ENCODE measurements at regions not wholly inside any gene's neighbourhood (a gene's known extent, or its start where the extent isn't known, plus 50 kb on each side); places are given as distances from the start of the nearest gene placed in this dataset.

- no peak for DNase-seq
These were observed 98.8 kb upstream of the CACNA1A start for GRCh38 chr19:13604902-13605586.

GRCh38 chr19:13600802-13601201, 94.5 kb upstream of the CACNA1A start:
- DNase-seq = no peak

GRCh38 chr19:13600091-13600490, 93.8 kb upstream of the CACNA1A start:
- DNase-seq = no peak

- DNase-seq = no peak
These were observed 93.4 kb upstream of the CACNA1A start for GRCh38 chr19:13599681-13600080.

GRCh38 chr19:13598098-13598497, 91.8 kb upstream of the CACNA1A start:
- no peak for DNase-seq

GRCh38 chr19:13597640-13598039, 91.4 kb upstream of the CACNA1A start:
- peak; percentile 82 for DNase-seq

DNA sequence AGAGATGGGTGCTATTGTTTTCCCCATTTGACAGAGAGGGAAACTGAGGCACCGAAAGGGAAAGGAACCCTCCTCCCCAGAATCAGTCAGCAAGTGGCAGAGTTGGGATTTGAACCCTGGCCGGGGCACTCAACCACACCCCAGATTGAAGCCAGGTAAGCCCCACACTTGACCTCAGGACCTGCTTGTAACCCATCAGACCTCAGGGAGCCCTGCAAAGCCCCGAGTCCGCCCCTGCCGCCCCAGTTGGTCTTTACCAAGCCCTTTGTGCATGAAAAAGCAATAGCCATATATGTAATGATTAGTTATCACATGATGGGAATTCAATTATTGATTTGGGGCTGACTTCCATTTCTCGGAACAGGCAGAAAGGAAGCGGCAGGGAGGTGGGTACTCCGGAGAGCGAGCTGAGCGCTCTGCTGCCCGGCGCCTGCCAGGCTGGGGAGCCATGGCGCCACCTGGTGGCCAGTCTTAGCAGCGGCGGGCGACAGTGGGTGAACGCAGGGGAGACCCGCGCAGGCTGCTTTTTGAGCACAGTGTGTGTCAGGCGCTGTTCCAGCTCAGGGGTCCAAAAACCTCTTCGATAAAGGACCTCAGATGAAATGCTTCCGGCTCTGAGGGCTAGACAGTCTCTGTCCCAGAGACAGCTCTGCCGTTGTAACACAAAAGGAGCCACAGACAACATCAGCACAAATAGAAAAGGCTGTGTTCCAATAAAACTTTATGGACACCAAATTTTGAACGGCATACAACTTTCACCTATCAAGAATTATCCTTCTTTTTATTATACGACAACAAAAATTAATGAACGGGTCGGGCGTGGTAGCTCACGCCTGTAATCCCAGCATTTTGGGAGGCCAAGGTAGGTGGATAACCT, 82.9 kb upstream of the CACNA1A start:
- peak; percentile 72 for DNase-seq

DNA sequence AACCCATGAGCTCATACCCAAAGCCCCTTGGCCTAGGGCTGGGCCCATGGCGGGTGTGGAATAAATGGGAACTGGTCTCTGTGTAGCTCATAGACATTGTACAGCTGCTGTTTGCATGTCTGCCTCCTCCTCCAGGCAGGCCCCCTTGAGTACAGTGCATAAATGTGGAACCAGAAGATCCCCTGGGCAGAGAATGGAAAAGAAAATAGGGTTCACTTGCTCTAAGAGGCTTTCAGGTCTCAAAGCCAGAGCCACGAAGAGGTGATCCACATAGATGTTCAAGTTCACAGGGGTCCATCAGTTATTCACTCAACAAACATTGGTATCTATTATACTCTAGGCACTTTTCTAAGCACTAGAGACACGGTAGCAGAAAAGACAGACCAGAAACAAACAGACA, 79.2 kb upstream of the CACNA1A start:
- no peak for DNase-seq

DNA sequence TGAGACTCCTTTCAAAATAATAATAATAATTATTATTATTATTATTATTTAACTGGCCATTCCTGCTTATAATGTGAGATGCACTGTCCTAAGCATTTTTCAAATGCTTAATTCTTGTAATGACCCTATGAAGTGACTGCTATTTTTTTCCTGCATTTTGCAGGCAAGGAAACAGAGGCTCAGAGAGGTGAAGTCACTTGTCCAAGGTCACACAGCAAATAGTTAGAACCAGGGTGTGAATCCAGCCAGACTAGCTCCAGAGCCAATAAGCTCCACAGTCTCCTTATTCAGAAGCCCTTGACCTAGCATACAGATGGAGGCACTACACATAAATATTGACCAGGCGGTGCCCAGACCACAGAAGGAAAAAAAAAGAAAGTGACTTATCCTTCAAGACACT, 77.5 kb upstream of the CACNA1A start:
- DNase-seq = no peak

GRCh38 chr19:13583114-13583513, 76.8 kb upstream of the CACNA1A start:
- no peak for DNase-seq

GRCh38 chr19:13581576-13581975, 75.3 kb upstream of the CACNA1A start:
- DNase-seq = no peak

- no peak for DNase-seq
These were observed 73.2 kb upstream of the CACNA1A start for GRCh38 chr19:13579388-13580060.

DNA sequence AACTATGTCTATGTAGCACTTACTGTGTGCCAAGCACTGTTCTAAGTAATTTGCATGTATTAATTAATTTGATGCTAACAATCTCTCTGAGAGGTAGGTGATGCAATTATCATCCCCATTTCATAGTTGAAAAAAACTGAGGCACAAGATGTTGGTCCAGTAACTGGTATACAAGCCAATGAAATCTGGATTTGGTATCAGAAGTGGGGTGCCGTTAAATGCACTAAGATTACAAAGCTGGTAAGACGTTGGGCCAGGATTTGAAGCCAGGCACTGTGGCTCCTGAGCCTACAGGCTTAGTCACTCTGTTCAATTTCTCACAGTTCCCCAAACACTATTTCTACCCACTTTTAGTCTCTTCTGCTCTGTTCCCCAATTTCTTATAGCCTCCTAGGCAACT, 70.4 kb upstream of the CACNA1A start:
- no peak for DNase-seq

DNA sequence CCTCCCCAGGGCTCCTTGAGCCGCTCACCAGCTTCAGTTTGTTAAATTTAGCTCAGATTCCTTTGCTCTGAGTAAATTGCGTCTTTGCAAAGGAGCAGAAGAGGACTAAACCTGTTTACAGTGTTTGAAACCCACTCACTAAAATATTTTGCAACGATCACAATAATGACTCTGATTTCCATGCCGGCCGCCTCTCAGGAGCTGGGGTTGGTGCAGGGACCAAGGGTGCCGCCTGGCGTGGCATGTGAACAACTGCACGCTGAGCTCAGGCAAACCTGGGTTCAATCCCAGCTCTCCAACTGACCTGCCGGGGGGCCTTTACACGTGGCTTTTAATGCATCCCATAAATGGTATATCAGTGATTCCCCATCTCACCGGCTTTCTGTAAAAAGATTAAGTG, 68.7 kb upstream of the CACNA1A start:
- no peak for DNase-seq

GRCh38 chr19:13573056-13573667, 66.9 kb upstream of the CACNA1A start:
- no peak for DNase-seq

DNA sequence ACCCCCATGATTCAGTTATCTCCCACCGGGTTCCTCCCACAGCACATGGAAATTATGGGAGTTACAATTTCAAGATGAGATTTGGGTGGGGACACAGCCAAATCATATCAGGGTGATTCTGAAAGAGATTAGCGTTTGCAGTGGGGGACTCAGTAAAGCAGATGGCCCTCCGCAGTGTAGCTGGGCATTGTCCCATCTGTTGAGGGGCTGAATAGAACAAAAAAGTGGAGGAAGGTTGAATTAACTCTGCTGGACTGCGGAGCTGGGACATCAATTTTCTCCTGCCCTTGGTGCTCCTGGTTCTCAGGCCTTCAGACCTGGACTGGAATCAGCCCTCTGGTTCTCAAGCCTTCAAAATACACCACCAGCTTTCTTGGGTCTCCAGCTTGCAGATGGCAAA, 55.2 kb upstream of the CACNA1A start:
- no peak for DNase-seq

GRCh38 chr19:13557756-13558398, 51.6 kb upstream of the CACNA1A start:
- DNase-seq = peak; percentile 61

DNA sequence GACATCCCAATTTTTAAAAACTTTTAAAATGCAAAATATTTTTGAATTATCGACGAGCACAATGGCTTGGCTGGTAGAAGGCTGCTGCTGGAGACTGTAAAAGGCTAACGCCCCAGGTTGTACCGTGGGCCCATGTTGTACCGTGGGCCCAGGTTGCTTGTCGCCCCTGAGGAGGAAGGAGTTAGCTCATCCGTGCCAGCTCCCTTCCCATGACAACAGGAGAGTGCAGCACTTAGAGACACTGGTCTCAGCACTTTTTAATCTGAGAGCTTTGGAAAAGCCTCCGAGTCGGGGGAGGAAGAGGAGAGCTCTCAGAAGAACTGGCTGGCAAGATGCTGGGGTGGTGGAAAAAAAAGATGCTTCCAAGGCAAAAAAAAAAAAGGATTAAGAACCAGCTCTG, 50.3 kb upstream of the CACNA1A start:
- no peak for DNase-seq
